GM23338 (cell line): ENCODE measurements at regions not wholly inside any gene's neighbourhood (a gene's known extent, or its start where the extent isn't known, plus 50 kb on each side); places are given as distances from the start of the nearest gene placed in this dataset.

Experiments
- ATAC-seq: fragments of 200-7000 bp; cut with Tn5 transposase; 3 replicates; pipeline ENCODE4 v1.9.1; 2020
- DNase-seq: peaks from one replicate; pipeline ENCODE4 v3.0.0-alpha.2; 2015; ENCODE audit warnings: low spot score
- H2AFZ ChIP-seq: fragments of 200-600 bp; sonication (generic); 2 replicates; pipeline ENCODE4 v1.8.0; 2016; ENCODE audit warnings: antibody characterized with exemption, mild to moderate bottlenecking, moderate library complexity
- H3F3A ChIP-seq: fragments of 200-600 bp; sonication (generic); replicated peaks from 2 replicates; pipeline ENCODE4 v1.8.0; 2017; ENCODE audit warnings: antibody characterized with exemption, mixed run types, low read depth
- H3K27ac ChIP-seq: fragments of 200-600 bp; sonication (generic); 2 replicates; pipeline ENCODE4 v1.6.1; 2016; ENCODE audit warnings: low read depth
- H3K27me3 ChIP-seq: fragments of 200-600 bp; sonication (generic); 2 replicates; pipeline ENCODE4 v1.8.0; 2016; ENCODE audit warnings: mild to moderate bottlenecking, mixed run types, moderate library complexity; ENCODE audit not compliant: insufficient read depth
- H3K36me3 ChIP-seq: fragments of 200-600 bp; sonication (generic); 2 replicates; pipeline ENCODE4 v1.8.0; 2016; ENCODE audit warnings: mild to moderate bottlenecking; ENCODE audit not compliant: insufficient read depth
- H3K4me1 ChIP-seq: fragments of 200-600 bp; sonication (generic); 2 replicates; pipeline ENCODE4 v1.8.0; 2016; ENCODE audit warnings: mild to moderate bottlenecking, moderate library complexity; ENCODE audit not compliant: insufficient read depth
- H3K4me2 ChIP-seq: fragments of 200-600 bp; sonication (generic); 2 replicates; pipeline ENCODE4 v1.7.1; 2017; ENCODE audit warnings: mixed run types
- H3K4me3 ChIP-seq: fragments of 200-600 bp; sonication (generic); 2 replicates; pipeline ENCODE4 v1.6.1; 2016; ENCODE audit warnings: mixed run types
- H3K79me2 ChIP-seq: fragments of 200-600 bp; sonication (generic); replicated peaks from 2 replicates; pipeline ENCODE4 v1.8.0; 2017; ENCODE audit warnings: mild to moderate bottlenecking; ENCODE audit not compliant: insufficient read depth
- H3K9me2 ChIP-seq: fragments of 200-600 bp; sonication (generic); 2 replicates; pipeline ENCODE4 v1.8.0; 2017; ENCODE audit not compliant: insufficient read depth
- H4K20me1 ChIP-seq: fragments of 200-600 bp; sonication (generic); replicated peaks from 2 replicates; pipeline ENCODE4 v1.8.0; 2017; ENCODE audit warnings: mild to moderate bottlenecking; ENCODE audit not compliant: insufficient read depth
- H3K27ac Mint-ChIP-seq: 2 replicates; pipeline ENCODE4 v1.8.0; 2020; ENCODE audit warnings: inconsistent platforms, mild to moderate bottlenecking, moderate library complexity, mixed read lengths
- H3K27me3 Mint-ChIP-seq: 3 replicates; pipeline ENCODE4 v1.8.0; 2022; ENCODE audit warnings: low read depth, mild to moderate bottlenecking, moderate library complexity, mixed read lengths, inconsistent platforms; ENCODE audit not compliant: insufficient read depth, poor library complexity
- H3K36me3 Mint-ChIP-seq: 3 replicates; pipeline ENCODE4 v1.8.0; 2021; ENCODE audit warnings: low read depth, mild to moderate bottlenecking, inconsistent platforms, moderate library complexity, mixed read lengths
- H3K4me1 Mint-ChIP-seq: 3 replicates; pipeline ENCODE4 v1.8.0; 2020; ENCODE audit warnings: mild to moderate bottlenecking, inconsistent platforms, mixed read lengths
- H3K4me3 Mint-ChIP-seq: 3 replicates; pipeline ENCODE4 v1.8.0; 2021; ENCODE audit warnings: moderate library complexity, mild to moderate bottlenecking, inconsistent platforms, mixed read lengths
- H3K9me3 Mint-ChIP-seq: 3 replicates; pipeline ENCODE4 v1.8.0; 2020; ENCODE audit warnings: moderate library complexity, mild to moderate bottlenecking, inconsistent platforms, mixed read lengths
- CREB1 ChIP-seq: fragments of 250-450 bp; sonication (Bioruptor Pico); IDR thresholded peaks from 2 replicates; pipeline ENCODE4 v1.5.0; 2020; ENCODE audit warnings: low read depth, mild to moderate bottlenecking, moderate library complexity
- CTCF ChIP-seq, 2 experiments: fragments of 200-600 bp in 1 of 2; sonication (generic) in 1 of 2; conservative IDR thresholded peaks; 2 replicates each; pipeline versions ENCODE4 v1.5.1 to v1.6.1; 2016 to 2017; ENCODE audit warnings: antibody characterized with exemption in 2 of 2, low read depth in 2 of 2, mild to moderate bottlenecking in 2 of 2, moderate library complexity in 1 of 2
- ETS1 ChIP-seq: IDR thresholded peaks from 2 replicates; pipeline ENCODE4 v1.6.1; 2016; ENCODE audit warnings: antibody characterized with exemption
- EZH2 ChIP-seq: fragments of 200-600 bp; sonication (generic); IDR thresholded peaks from one replicate; pipeline ENCODE4 v1.8.0; 2017; ENCODE audit warnings: antibody characterized with exemption, mild to moderate bottlenecking, low read depth; ENCODE audit not compliant: unreplicated experiment
- EZH2phosphoT487 ChIP-seq: fragments of 200-600 bp; sonication (generic); IDR thresholded peaks from one replicate; pipeline ENCODE4 v1.8.1; 2018; ENCODE audit warnings: antibody characterized with exemption; ENCODE audit not compliant: unreplicated experiment
- JUNB ChIP-seq: IDR thresholded peaks from one replicate; pipeline ENCODE4 v1.6.1; 2016; ENCODE audit warnings: antibody characterized with exemption; ENCODE audit not compliant: unreplicated experiment
- NANOG ChIP-seq: IDR thresholded peaks from 2 replicates; pipeline ENCODE4 v1.6.1; 2016; ENCODE audit warnings: antibody characterized with exemption, borderline replicate concordance
- POLR2AphosphoS5 ChIP-seq: IDR thresholded peaks from 2 replicates; pipeline ENCODE4 v1.6.1; 2016; ENCODE audit warnings: antibody characterized with exemption, low read depth
- REST ChIP-seq: IDR thresholded peaks from one replicate; pipeline ENCODE4 v1.6.1; 2018; ENCODE audit warnings: antibody characterized with exemption; ENCODE audit not compliant: unreplicated experiment
- STAT1 ChIP-seq: IDR thresholded peaks from one replicate; pipeline ENCODE4 v1.6.1; 2016; ENCODE audit warnings: antibody characterized with exemption; ENCODE audit not compliant: unreplicated experiment
- ZNF114 ChIP-seq: fragments of 250-450 bp; sonication (Bioruptor Pico); IDR thresholded peaks from 2 replicates; pipeline ENCODE4 v1.5.0; 2020; ENCODE audit warnings: mild to moderate bottlenecking, moderate library complexity
- ZNF331 ChIP-seq: fragments of 250-450 bp; sonication (Bioruptor Pico); IDR thresholded peaks from 2 replicates; pipeline ENCODE4 v1.5.0; 2020; ENCODE audit warnings: low read depth, mild to moderate bottlenecking, moderate library complexity
- ZNF462 ChIP-seq: fragments of 250-450 bp; sonication (Bioruptor Pico); IDR thresholded peaks from 2 replicates; pipeline ENCODE4 v1.5.0; 2020; ENCODE audit warnings: mild to moderate bottlenecking, moderate library complexity

GRCh38 chr6:147768969-147769368 lies 260.5 kb downstream of the SAMD5 start:
- DNase-seq (no peak), ATAC-seq (no peak)
- no peak overlapping the region for H3K4me2 ChIP-seq
- H3K36me3 Mint-ChIP-seq = no peaks in the 10 kb centered on the region
- H3K9me3 Mint-ChIP-seq = no peaks in the 10 kb centered on the region; the same call in 2 of the 3 replicates
- H3K4me1 Mint-ChIP-seq = peaks cover 13% of the 10 kb centered on the region
- no peaks in the 10 kb centered on the region for H3K27me3 Mint-ChIP-seq
- H3K4me3 ChIP-seq = no peak overlapping the region
- no peaks in the 10 kb centered on the region for H3K27me3 ChIP-seq
- H3K27ac Mint-ChIP-seq = no peak overlapping the region
- H4K20me1 ChIP-seq = no peaks in the 10 kb centered on the region
- H3K4me3 Mint-ChIP-seq = no peak overlapping the region
- H3K4me1 ChIP-seq = no peaks in the 10 kb centered on the region; the same call in 1 of the 2 replicates
- TF ChIP-seq POLR2AphosphoS5 = no peak
- TF ChIP-seq ETS1 = no peak
- no peak for TF ChIP-seq EZH2phosphoT487
- no peak for TF ChIP-seq EZH2
- no peak for TF ChIP-seq ZNF114 (CRISPR knock-in tag)
- no peak for TF ChIP-seq JUNB
- no peak for TF ChIP-seq NANOG
- no peak for TF ChIP-seq ZNF331
- TF ChIP-seq REST = no peak
- no peak for TF ChIP-seq STAT1
- no peak for TF ChIP-seq CTCF (conservative IDR thresholded peaks at IDR 0.05; ENCODE audit: low read depth in 2 of 2)
- no peak for TF ChIP-seq ZNF462 (CRISPR knock-in tag)
- no peak for TF ChIP-seq CREB1 (CRISPR knock-in tag)
- no peaks in the 10 kb centered on the region for H3K36me3 ChIP-seq
- H3K27ac ChIP-seq = no peak overlapping the region
- H3K79me2 ChIP-seq = no peaks in the 10 kb centered on the region
- no peaks in the 10 kb centered on the region for H3F3A ChIP-seq
- H3K9me2 ChIP-seq = no peaks in the 10 kb centered on the region
- H2AFZ ChIP-seq = no peak overlapping the region
